HEK293 (cell line): ENCODE measurements at regions not wholly inside any gene's neighbourhood (a gene's known extent, or its start where the extent isn't known, plus 50 kb on each side); places are given as distances from the start of the nearest gene placed in this dataset.

Source experiments
- CTCF ChIP-seq: fragments of 450-650 bp; formaldehyde crosslinking; IDR thresholded peaks from 2 replicates; pipeline ENCODE4 v1.5.1; 2016; ENCODE audit warnings: missing biosample characterization, missing genetic modification characterization
- MEIS1 ChIP-seq: sonication (generic); formaldehyde crosslinking; IDR thresholded peaks from 2 replicates; pipeline ENCODE4 v1.8.1; 2022; ENCODE audit warnings: missing genetic modification reagents, mild to moderate bottlenecking, borderline replicate concordance
- ZFP3 ChIP-seq: fragments of 450-650 bp; formaldehyde crosslinking; IDR thresholded peaks from 2 replicates; pipeline ENCODE4 v1.5.1; 2016; ENCODE audit warnings: low read depth, missing biosample characterization, missing genetic modification characterization
- ZNF2 ChIP-seq: fragments of 450-650 bp; formaldehyde crosslinking; IDR thresholded peaks from 2 replicates; pipeline ENCODE4 v1.5.1; 2016; ENCODE audit warnings: missing biosample characterization, missing genetic modification characterization

DNA sequence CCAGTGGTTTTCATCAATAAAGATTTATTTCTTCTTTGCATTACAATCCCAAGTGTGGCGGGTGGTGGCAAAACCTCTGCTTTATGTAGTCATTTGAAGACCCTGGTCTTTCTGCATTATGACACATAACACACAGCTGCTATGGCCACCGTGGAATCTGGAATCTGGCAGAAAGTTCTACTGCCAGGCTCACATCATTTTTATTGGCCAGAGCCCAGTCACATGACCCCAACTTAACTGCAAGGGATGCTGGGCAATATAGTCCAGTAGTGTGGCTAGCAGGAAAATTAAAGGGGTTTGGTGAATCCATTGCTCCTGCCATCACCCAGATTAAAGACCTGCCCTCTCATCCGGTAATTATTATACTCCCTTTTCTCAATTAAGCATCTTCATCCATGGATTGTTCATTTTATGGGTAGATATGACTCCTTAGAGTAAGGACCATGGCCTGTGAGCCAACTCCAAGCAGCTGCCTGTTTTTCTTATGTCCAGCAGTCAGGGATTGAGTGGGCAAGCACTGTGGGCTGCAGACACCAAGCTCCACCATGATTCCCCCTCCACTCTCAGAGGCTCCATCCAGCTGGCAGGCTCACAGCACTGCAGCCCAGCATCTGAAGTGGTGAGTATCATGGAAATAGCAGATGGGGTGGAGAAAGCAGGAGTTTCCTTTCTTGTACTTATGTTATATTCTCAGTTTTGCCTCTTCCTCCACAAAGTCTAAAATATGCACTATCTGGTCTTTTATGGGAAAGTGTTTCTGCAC, 1030.7 kb downstream of the AACS start:
- no peak for TF ChIP-seq CTCF (tag by site-specific recombination)
- TF ChIP-seq ZNF2 (tag by site-specific recombination): no peak
- TF ChIP-seq ZFP3 (tag by site-specific recombination): no peak
- no peak for TF ChIP-seq MEIS1 (CRISPR knock-in tag)
